GM18499 (cell line): ENCODE measurements at regions not wholly inside any gene's neighbourhood (a gene's known extent, or its start where the extent isn't known, plus 50 kb on each side); places are given as distances from the start of the nearest gene placed in this dataset.

Source experiments
- ATAC-seq: cut with Tn5 transposase; IDR thresholded peaks from one replicate; pipeline ENCODE4 v1.9.1; 2021; ENCODE audit warnings: moderate number of reproducible peaks; ENCODE audit not compliant: insufficient read depth, unreplicated experiment

- no peak for ATAC-seq
Measured at GRCh38 chr3:193844472-193844871, 251.5 kb downstream of the OPA1 start.

GRCh38 chr3:193845144-193845543 is 252.1 kb downstream of the OPA1 start:
- no peak for ATAC-seq

- no peak for ATAC-seq
Measured at GRCh38 chr3:193846569-193846968, 253.6 kb downstream of the OPA1 start.

GRCh38 chr3:193847402-193847801 is 254.4 kb downstream of the OPA1 start:
- no peak for ATAC-seq

- ATAC-seq: no peak
Measured at GRCh38 chr3:193848547-193848946, 255.5 kb downstream of the OPA1 start.

GRCh38 chr3:193850084-193850619 is 257.1 kb downstream of the OPA1 start:
- no peak for ATAC-seq

- no peak for ATAC-seq
Measured at GRCh38 chr3:193851428-193851847, 258.4 kb downstream of the OPA1 start.

GRCh38 chr3:193851941-193852674 is 259.1 kb downstream of the OPA1 start:
- ATAC-seq: no peak

- ATAC-seq: no peak
Measured at GRCh38 chr3:193852901-193853300, 259.9 kb downstream of the OPA1 start.

- no peak for ATAC-seq
Measured at GRCh38 chr3:193853511-193854219, 260.7 kb downstream of the OPA1 start.

- no peak for ATAC-seq
Measured at GRCh38 chr3:193857996-193858395, 265.0 kb downstream of the OPA1 start.

- no peak for ATAC-seq
Measured at GRCh38 chr3:193859195-193859594, 266.2 kb downstream of the OPA1 start.

GRCh38 chr3:193861012-193861411 is 268.0 kb downstream of the OPA1 start:
- ATAC-seq: no peak

- ATAC-seq: no peak
Measured at GRCh38 chr3:193862843-193863242, 269.8 kb downstream of the OPA1 start.

GRCh38 chr3:193863657-193864357 is 270.8 kb downstream of the OPA1 start:
- no peak for ATAC-seq

- peak; percentile 94 for ATAC-seq
Measured at GRCh38 chr3:193865339-193865738, 270.6 kb upstream of the HES1 start.

GRCh38 chr3:193865896-193866480 is 270.0 kb upstream of the HES1 start:
- ATAC-seq: no peak

GRCh38 chr3:193868590-193868989 is 267.4 kb upstream of the HES1 start:
- ATAC-seq: no peak

- no peak for ATAC-seq
Measured at GRCh38 chr3:193869221-193870201, 266.4 kb upstream of the HES1 start.
